ENCODE measurements at regions not wholly inside any gene's neighbourhood (a gene's known extent, or its start where the extent isn't known, plus 50 kb on each side); places are given as distances from the start of the nearest gene placed in this dataset.

DNA sequence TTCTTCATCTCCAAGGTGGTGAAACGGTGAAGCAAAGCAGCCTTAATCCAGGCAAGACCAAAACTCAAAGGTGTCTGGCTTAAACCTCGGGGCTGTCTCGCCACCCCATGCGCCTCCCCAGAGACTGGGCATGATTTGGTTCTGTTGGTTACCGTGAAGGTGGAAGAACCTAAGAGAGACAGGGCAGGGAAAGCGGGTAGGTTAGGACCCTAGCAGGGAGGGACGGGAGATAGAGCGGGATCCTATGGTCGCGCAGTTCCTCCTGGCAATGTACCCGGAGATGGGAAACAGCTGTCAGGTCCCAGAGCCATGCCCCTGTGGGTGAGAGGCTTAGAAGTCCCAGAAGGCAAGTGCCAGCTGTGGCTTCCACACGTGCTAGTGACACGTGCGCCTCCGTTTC lies 418.3 kb upstream of the IRX1 start:
- H3K27ac ChIP-seq (ENCODE audit: low read length) = no peak overlapping the region
- H3K4me3 ChIP-seq (ENCODE audit: low read length) = no peak overlapping the region
- DNase-seq (ENCODE audit: low read depth, low spot score) = no peak
- WGBS (ENCODE audit: insufficient coverage, insufficient read length) = no CpG with 5 or more reads among the region's 15 CpGs
- H3K4me1 ChIP-seq (ENCODE audit: control insufficient read depth, insufficient read depth, low read length) = peaks cover 2% of the 10 kb centered on the region; the same call in 1 of the 2 replicates
- H3K36me3 ChIP-seq (ENCODE audit: control insufficient read depth, insufficient read depth, low read length) = no peaks in the 10 kb centered on the region
- no peaks in the 10 kb centered on the region for H3K27me3 ChIP-seq (ENCODE audit: control insufficient read depth, insufficient read depth, low read length)
- H3K9me3 ChIP-seq (ENCODE audit: control insufficient read depth, insufficient read depth, low read length) = no peaks in the 10 kb centered on the region

- no peak overlapping the region for H3K4me3 ChIP-seq (ENCODE audit: low read length)
- no CpG with 5 or more reads among the region's 7 CpGs for WGBS (ENCODE audit: insufficient coverage, insufficient read length)
- H3K36me3 ChIP-seq (ENCODE audit: control insufficient read depth, insufficient read depth, low read length) = no peaks in the 10 kb centered on the region
- no peaks in the 10 kb centered on the region for H3K9me3 ChIP-seq (ENCODE audit: control insufficient read depth, insufficient read depth, low read length)
- H3K4me1 ChIP-seq (ENCODE audit: control insufficient read depth, insufficient read depth, low read length) = peaks cover 2% of the 10 kb centered on the region; the same call in 1 of the 2 replicates
- no peaks in the 10 kb centered on the region for H3K27me3 ChIP-seq (ENCODE audit: control insufficient read depth, insufficient read depth, low read length)
- no peak for DNase-seq (ENCODE audit: low read depth, low spot score)
- no peak overlapping the region for H3K27ac ChIP-seq (ENCODE audit: low read length)
These were observed 420.2 kb upstream of the IRX1 start for GRCh38 chr5:3175416-3175815.

GRCh38 chr5:3167473-3167872 lies 416.0 kb upstream of the IRX2 start:
- Histone ChIP-seq H3K4me3 (ENCODE audit: low read length) (no peak overlapping the region), H3K9me3 (ENCODE audit: control insufficient read depth, insufficient read depth, low read length) (no peaks in the 10 kb centered on the region), H3K27ac (ENCODE audit: low read length) (no peak overlapping the region), H3K4me1 (ENCODE audit: control insufficient read depth, insufficient read depth, low read length) (no peaks in the 10 kb centered on the region), H3K36me3 (ENCODE audit: control insufficient read depth, insufficient read depth, low read length) (no peaks in the 10 kb centered on the region), H3K27me3 (ENCODE audit: control insufficient read depth, insufficient read depth, low read length) (no peaks in the 10 kb centered on the region)
- no peak for DNase-seq (ENCODE audit: low read depth, low spot score)

GRCh38 chr5:3163626-3164025 lies 412.1 kb upstream of the IRX2 start:
- Histone ChIP-seq H3K27ac (ENCODE audit: low read length) (no peak overlapping the region), H3K4me3 (ENCODE audit: low read length) (no peak overlapping the region), H3K4me1 (ENCODE audit: control insufficient read depth, insufficient read depth, low read length) (no peaks in the 10 kb centered on the region), H3K27me3 (ENCODE audit: control insufficient read depth, insufficient read depth, low read length) (no peaks in the 10 kb centered on the region), H3K36me3 (ENCODE audit: control insufficient read depth, insufficient read depth, low read length) (no peaks in the 10 kb centered on the region), H3K9me3 (ENCODE audit: control insufficient read depth, insufficient read depth, low read length) (no peaks in the 10 kb centered on the region)
- no CpG with 5 or more reads among the region's 6 CpGs for WGBS (ENCODE audit: insufficient coverage, insufficient read length)
- no peak for DNase-seq (ENCODE audit: low read depth, low spot score)

DNA sequence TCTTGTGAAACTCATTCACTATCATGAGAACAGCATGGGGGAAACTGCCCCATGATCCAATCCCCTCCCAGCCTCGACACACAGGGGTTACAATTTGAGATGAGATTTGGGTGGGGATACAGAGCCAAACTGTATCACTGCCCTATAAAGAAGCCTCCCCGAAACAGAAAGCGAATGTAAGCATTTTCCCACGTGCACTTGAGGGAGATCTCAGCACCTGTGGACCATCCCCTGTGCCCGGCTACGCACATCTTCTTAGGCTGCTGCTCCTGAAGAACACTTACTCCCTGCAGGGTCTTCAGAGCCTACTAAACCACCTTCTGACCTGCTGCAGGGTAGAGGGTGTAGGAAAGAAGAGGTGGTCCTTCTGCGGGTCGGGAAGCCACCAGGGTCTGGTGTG lies 410.2 kb upstream of the IRX2 start:
- H3K27ac ChIP-seq (ENCODE audit: low read length) = no peak overlapping the region
- H3K27me3 ChIP-seq (ENCODE audit: control insufficient read depth, insufficient read depth, low read length) = no peaks in the 10 kb centered on the region
- no peaks in the 10 kb centered on the region for H3K9me3 ChIP-seq (ENCODE audit: control insufficient read depth, insufficient read depth, low read length)
- no peaks in the 10 kb centered on the region for H3K4me1 ChIP-seq (ENCODE audit: control insufficient read depth, insufficient read depth, low read length)
- H3K36me3 ChIP-seq (ENCODE audit: control insufficient read depth, insufficient read depth, low read length) = no peaks in the 10 kb centered on the region
- no CpG with 5 or more reads among the region's 8 CpGs for WGBS (ENCODE audit: insufficient coverage, insufficient read length)
- no peak overlapping the region for H3K4me3 ChIP-seq (ENCODE audit: low read length)
- no peak for DNase-seq (ENCODE audit: low read depth, low spot score)

GRCh38 chr5:3157214-3157613 lies 405.7 kb upstream of the IRX2 start:
- Histone ChIP-seq H3K4me1 (ENCODE audit: control insufficient read depth, insufficient read depth, low read length) (no peaks in the 10 kb centered on the region), H3K9me3 (ENCODE audit: control insufficient read depth, insufficient read depth, low read length) (no peaks in the 10 kb centered on the region), H3K36me3 (ENCODE audit: control insufficient read depth, insufficient read depth, low read length) (no peaks in the 10 kb centered on the region), H3K27me3 (ENCODE audit: control insufficient read depth, insufficient read depth, low read length) (no peaks in the 10 kb centered on the region), H3K27ac (ENCODE audit: low read length) (no peak overlapping the region), H3K4me3 (ENCODE audit: low read length) (no peak overlapping the region)
- WGBS (ENCODE audit: insufficient coverage, insufficient read length) = no CpG with 5 or more reads among the region's 4 CpGs
- DNase-seq (ENCODE audit: low read depth, low spot score) = no peak

DNA sequence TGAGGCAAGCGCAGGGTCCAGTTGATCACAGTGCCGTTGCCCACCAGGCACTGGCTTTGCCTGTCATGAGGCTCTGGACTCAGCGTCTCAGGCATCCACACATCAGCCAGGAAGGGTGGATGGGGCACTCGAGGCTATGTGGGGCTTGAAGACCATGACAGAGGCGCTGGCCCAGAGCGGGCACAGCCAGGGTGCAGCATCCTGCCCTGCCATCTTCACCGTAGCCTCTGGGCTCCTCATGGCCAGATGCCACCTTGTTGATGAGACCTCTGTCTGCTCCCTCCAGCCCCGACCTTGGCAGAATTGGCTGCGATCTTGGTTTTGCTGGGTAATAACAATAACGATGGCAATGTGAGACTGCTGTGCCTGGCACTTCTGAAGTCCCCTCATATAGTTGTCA lies 404.2 kb upstream of the IRX2 start:
- no peak for DNase-seq (ENCODE audit: low read depth, low spot score)
- Histone ChIP-seq H3K27ac (ENCODE audit: low read length) (no peak overlapping the region), H3K4me1 (ENCODE audit: control insufficient read depth, insufficient read depth, low read length) (no peaks in the 10 kb centered on the region), H3K27me3 (ENCODE audit: control insufficient read depth, insufficient read depth, low read length) (no peaks in the 10 kb centered on the region), H3K9me3 (ENCODE audit: control insufficient read depth, insufficient read depth, low read length) (no peaks in the 10 kb centered on the region), H3K4me3 (ENCODE audit: low read length) (no peak overlapping the region), H3K36me3 (ENCODE audit: control insufficient read depth, insufficient read depth, low read length) (no peaks in the 10 kb centered on the region)
- no CpG with 5 or more reads among the region's 10 CpGs for WGBS (ENCODE audit: insufficient coverage, insufficient read length)

DNA sequence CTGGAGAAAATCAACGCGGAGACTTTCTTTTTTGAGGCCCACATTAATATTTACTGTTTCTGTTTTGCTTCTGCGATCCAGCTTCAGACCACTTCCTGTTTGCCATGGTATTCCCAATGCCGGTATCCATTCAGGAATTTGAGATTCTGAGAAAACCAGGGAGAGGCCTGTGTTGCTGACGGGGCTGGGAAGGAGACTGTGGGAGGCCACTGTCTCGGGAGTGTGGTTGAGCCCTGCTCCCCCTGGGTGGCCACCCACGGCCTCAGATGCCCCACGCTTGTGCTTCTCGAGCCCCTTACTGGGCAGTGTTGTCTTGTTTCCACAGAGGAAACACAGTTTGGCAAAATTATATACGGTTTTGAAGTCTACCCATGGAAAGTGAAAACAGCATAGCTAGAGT lies 403.6 kb upstream of the IRX2 start:
- WGBS (ENCODE audit: insufficient coverage, insufficient read length) = no CpG with 5 or more reads among the region's 10 CpGs
- Histone ChIP-seq H3K4me3 (ENCODE audit: low read length) (no peak overlapping the region), H3K9me3 (ENCODE audit: control insufficient read depth, insufficient read depth, low read length) (no peaks in the 10 kb centered on the region), H3K27me3 (ENCODE audit: control insufficient read depth, insufficient read depth, low read length) (no peaks in the 10 kb centered on the region), H3K36me3 (ENCODE audit: control insufficient read depth, insufficient read depth, low read length) (no peaks in the 10 kb centered on the region), H3K4me1 (ENCODE audit: control insufficient read depth, insufficient read depth, low read length) (no peaks in the 10 kb centered on the region), H3K27ac (ENCODE audit: low read length) (no peak overlapping the region)
- no peak for DNase-seq (ENCODE audit: low read depth, low spot score)

DNA sequence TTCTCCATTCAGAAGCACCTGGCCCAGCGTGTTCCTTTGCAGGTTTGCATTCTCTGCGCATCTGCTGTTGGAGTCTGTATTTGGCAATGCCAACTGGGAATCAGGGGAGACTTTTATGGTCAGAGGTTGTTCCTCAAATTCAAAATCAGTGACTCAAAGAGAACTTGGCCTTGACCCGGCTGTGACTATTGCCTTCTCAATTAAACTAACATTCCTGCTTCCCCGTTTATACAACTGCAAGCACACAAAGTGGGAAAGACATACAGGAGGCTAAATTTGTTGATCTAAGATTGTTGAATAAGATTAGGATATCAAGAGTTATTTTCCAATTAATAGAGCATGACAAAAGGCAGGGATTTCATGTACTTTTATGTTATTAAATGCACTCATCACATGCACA lies 402.4 kb upstream of the IRX2 start:
- H3K27me3 ChIP-seq (ENCODE audit: control insufficient read depth, insufficient read depth, low read length) = no peaks in the 10 kb centered on the region
- WGBS (ENCODE audit: insufficient coverage, insufficient read length) = no CpG with 5 or more reads among the region's 4 CpGs
- no peak overlapping the region for H3K27ac ChIP-seq (ENCODE audit: low read length)
- H3K9me3 ChIP-seq (ENCODE audit: control insufficient read depth, insufficient read depth, low read length) = no peaks in the 10 kb centered on the region
- H3K4me3 ChIP-seq (ENCODE audit: low read length) = no peak overlapping the region
- no peaks in the 10 kb centered on the region for H3K36me3 ChIP-seq (ENCODE audit: control insufficient read depth, insufficient read depth, low read length)
- H3K4me1 ChIP-seq (ENCODE audit: control insufficient read depth, insufficient read depth, low read length) = no peaks in the 10 kb centered on the region
- DNase-seq (ENCODE audit: low read depth, low spot score) = no peak

- WGBS (ENCODE audit: insufficient coverage, insufficient read length) = no CpG with 5 or more reads among the region's 10 CpGs
- Histone ChIP-seq H3K4me3 (ENCODE audit: low read length) (no peak overlapping the region), H3K9me3 (ENCODE audit: control insufficient read depth, insufficient read depth, low read length) (no peaks in the 10 kb centered on the region), H3K27ac (ENCODE audit: low read length) (no peak overlapping the region), H3K4me1 (ENCODE audit: control insufficient read depth, insufficient read depth, low read length) (no peaks in the 10 kb centered on the region), H3K36me3 (ENCODE audit: control insufficient read depth, insufficient read depth, low read length) (no peaks in the 10 kb centered on the region), H3K27me3 (ENCODE audit: control insufficient read depth, insufficient read depth, low read length) (no peaks in the 10 kb centered on the region)
- DNase-seq (ENCODE audit: low read depth, low spot score) = no peak
These were observed 401.9 kb upstream of the IRX2 start for GRCh38 chr5:3153226-3153858.

DNA sequence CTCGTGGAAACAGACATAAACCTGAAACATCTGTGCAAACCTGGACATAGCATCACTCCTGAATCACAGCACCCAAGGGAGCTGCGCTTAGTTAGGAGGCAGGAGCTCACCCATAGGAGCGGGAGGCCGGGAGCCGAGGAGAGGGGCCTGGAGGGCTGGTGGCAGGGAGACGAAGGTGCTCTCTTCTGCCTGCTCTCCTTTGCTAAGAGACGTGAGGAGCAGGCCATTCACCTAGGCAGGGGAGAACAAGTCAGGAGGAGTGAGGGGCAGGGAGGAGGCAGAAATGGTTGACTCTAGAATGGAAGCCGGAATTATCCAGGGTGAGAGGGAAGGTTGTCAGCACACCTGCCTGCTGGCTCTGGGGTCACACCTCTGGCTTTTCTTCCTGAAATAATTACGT lies 398.4 kb upstream of the IRX2 start:
- Histone ChIP-seq H3K27me3 (ENCODE audit: control insufficient read depth, insufficient read depth, low read length) (no peaks in the 10 kb centered on the region), H3K9me3 (ENCODE audit: control insufficient read depth, insufficient read depth, low read length) (no peaks in the 10 kb centered on the region), H3K4me1 (ENCODE audit: control insufficient read depth, insufficient read depth, low read length) (no peaks in the 10 kb centered on the region), H3K27ac (ENCODE audit: low read length) (no peak overlapping the region), H3K4me3 (ENCODE audit: low read length) (no peak overlapping the region), H3K36me3 (ENCODE audit: control insufficient read depth, insufficient read depth, low read length) (no peaks in the 10 kb centered on the region)
- no CpG with 5 or more reads among the region's 9 CpGs for WGBS (ENCODE audit: insufficient coverage, insufficient read length)
- DNase-seq (ENCODE audit: low read depth, low spot score) = no peak

Data from iPS DF 6.9 (cell line).